Anterior cingulate cortex (tissue), 58 donors: ENCODE measurements at regions not wholly inside any gene's neighbourhood (a gene's known extent, or its start where the extent isn't known, plus 50 kb on each side); places are given as distances from the start of the nearest gene placed in this dataset.

Experiments used
- DNase-seq, 58 donors: peaks; one replicate each; lab custom pipeline; 2025; lab: John Stamatoyannopoulos, UW

DNA sequence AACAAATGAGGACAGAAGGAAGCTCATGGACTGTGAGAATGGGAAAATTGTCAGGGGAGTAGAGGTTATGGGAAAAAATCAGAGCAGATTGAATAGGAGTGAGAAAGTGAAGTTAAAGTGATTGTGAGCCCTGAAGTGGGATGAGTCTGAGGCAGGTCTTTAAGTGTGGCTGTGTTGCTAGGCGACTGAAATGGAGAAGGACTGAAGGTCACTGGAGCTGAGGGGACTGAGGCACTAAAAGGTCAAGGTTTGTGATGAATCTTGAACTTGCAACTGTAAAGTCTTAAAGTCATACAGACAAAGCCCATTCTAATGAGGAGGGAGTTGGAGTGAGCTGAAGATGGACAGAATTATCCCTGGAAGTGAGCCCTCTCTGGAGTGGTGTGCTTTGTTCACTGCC, 518.9 kb downstream of the TUSC7 start:
- DNase-seq: no peak

DNA sequence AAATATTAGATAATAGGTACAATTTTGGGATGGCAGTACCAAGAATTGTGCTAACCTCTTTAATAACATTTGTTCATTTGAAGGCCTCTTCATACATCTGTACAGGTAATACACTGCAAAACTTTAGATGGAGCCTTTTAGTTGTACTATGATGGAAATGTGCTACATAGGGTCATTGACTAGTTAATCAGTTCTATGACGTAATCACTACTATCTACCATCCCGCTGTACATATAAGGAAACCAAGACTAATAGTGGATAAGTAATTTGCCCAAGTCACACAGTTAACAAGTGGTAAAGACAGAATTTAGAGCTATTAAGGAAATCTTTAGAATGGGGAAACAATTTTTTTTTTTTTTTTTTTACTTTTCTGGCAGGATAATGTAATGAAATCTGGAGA, 521.3 kb downstream of the TUSC7 start:
- no peak for DNase-seq

DNA sequence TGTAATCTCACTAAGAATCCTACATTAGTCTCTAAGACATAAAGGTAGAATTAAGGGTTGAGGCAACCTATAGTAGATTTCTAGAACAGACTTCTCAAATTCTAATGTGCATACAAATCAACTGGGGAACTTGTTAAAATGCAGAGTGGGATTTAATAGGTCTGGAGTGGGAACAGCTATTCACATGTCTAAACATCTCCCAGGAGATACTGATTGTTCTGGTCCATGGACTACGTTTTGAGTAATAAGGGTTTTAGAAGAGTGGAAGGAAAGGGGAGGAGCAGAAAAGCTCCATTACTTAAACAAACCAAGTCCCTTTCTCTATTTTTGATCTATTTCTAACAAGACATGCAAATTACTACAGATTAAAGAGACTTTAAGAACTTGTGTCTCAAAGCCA, 524.8 kb downstream of the TUSC7 start:
- DNase-seq: peak in 1 of 58 donors; percentile 6

DNA sequence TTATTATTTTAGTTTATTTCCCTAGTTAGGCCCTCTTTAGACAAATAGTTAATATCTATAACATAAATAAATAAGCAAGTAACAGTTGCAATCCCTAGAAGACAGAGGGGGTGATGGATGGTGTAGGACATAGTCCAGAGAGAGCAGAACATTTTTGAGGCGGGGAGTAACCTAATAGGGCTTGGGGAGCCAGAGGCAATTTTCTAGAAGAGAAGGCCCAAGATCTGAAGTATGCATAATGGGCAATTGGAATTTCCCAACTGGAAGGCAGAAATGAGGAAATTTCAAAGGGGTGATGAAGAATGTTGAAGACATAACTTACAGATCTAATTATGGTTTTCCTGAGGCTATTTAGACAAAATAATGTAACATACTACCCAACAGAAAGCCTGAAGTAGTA, 525.7 kb downstream of the TUSC7 start:
- no peak for DNase-seq

DNA sequence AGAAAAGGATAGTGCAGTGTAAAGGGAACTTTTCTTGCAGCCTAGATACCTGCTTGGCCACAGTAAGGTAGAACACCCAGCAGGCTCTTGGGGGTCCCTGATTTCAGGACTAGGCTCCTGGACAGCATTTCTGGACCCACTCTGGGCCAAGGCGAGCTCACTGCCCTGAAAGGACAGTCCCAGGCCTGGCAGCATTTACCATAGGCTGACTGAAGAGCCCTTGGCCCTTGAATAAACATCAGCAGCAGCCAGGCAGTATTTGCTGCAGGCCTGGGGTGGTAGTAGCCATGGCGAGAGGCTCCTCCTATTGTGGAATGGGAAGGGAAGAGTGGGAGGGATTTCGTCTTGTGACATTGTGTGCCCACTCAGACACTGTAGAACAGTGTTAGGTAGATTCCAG, 529.2 kb downstream of the TUSC7 start:
- no peak for DNase-seq

DNA sequence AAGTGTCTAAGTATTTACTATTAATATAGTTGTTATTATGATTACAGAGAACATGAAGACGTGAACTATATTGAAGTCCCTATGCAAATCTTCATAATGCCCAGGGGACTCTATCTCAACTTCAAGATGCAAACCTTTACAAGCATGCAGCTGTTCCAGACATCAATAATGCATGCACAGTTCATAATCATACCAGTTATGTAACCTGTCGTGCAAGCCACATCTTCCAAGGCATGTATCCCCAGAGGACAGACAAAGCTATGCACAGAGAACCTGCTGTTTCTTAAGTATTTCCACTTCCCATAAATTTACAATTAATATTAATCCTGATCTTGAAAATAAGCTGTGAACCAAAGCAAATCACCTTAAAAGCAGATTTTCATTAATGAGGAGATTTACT, 534.1 kb downstream of the TUSC7 start:
- no peak for DNase-seq

DNA sequence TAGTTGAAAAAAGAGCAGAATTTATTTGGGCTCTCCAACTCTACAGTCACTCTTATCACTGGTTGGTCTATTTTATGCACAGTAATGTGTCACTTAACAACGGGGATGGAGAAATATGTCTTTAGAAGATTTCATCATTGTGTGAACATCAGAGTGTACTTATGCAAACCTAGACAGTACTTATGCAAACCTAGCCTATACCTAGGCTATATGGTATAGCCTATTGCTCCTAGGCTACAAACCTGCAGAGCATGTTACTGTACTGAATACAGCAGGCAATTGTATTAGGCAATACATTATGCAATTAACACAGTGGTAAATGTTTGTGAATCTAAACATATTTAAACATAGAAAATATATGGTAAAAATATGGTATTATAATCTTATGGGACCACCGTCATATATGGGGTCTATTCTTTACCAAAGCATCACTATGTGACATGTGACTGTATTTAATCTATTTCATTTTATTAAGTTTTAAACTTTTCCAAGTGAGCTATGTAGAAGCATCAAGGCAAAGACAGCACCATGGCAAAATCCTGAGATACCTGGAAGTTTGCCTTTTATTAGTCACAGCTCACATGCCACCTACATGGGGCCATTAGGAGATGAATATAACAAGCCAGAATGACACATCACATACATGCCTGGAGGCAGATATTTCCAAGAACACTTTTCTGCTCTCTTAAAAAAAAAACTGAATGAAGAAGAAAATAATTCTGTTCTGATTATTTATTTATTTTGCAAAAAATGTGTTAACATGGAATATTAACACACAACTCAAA, 537.4 kb downstream of the TUSC7 start:
- no peak for DNase-seq

DNA sequence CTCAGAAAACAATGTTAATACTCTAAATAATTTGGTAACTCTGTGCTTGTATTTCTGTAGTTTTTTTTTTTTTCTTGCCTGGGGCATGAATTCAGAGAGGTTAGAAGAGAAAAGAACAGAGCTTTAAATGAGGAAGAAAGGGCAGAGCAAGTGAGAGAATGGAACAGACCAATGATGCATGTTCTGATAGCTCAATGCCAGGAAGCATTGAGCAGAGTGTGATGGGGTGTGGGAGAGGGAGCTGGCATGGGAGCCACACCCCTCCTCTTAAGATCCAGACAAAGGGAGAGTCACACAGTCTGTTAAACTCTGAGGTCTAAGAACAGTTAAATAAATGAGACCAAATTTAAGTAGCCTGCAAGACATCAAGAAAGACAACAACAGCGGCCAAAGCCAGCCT, 538.6 kb downstream of the TUSC7 start:
- no peak for DNase-seq

DNA sequence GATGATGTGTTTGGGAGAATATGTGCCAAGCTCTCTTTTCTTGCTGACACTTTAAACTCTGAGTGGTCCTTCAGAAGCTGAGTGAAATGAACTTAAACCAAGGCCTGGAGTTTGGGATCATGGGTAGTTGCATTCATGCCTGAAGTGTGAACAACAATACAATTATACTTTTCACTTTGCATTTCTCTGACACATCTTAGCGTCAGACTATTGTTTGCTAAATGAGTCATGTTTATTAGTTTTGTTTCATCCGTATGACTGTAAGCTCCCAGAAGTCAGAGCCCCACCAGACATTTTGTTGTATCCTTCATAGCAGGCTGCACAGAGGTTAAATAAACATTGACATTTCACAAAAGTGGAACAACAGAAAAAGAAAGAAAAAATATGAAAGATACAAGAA, 542.6 kb downstream of the TUSC7 start:
- DNase-seq: no peak

DNA sequence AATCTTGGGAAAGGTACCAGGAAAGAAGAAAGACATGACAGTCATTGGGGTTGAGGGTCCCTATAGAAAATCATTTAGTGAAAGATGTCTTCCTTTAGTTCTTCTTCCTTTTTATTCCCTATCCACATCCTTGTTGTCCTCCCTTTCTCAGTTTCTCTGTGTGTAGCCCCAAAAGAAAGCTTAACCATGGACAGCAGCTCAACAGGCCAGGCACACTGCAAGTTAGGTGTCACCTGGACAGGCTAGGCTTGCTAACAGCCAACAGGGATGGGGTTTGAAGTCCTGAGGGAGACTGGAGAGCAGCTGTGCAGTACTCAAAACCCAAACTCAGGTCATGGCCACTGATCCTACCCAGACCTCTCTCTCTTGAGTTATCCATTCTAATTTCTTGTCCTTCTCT, 543.1 kb downstream of the TUSC7 start:
- no peak for DNase-seq

DNA sequence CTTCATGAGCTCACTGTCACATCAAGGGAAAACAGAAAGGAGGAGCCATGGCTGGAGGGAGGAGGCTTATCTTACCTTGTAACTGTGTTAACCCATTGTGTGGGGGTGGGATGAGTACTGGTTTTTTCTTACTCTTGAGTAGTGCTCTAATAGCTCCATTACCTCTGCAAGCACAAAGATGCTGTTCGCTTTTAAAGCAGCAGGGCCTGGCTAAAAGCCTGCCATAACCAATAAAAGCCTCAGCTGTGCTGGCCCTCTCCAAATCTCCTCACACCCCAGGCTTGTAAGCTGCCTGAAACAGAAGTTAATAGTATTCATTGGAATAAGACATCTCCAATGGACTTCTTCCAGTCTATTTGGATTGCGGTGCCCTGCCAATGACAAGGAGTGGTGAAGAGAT, 544.1 kb downstream of the TUSC7 start:
- no peak for DNase-seq

DNA sequence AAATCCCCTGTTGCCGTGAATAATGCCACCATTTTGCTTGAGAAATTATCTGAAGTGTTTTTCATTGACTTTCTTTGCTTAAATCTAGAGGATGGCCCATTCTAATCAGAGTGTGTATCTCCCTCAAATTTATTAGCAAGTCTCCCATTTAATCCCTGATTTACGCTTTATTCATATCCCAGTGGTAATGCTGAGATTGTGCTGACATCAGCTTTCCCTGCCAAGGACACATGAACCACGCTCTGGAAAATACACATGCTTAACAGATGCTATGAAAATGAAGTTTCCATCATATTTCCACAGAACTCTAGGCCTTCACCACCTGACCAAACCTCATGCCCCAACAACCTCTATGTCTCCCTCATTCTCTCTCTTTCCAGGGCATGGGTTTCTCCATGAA, 545.4 kb downstream of the TUSC7 start:
- DNase-seq: no peak

DNA sequence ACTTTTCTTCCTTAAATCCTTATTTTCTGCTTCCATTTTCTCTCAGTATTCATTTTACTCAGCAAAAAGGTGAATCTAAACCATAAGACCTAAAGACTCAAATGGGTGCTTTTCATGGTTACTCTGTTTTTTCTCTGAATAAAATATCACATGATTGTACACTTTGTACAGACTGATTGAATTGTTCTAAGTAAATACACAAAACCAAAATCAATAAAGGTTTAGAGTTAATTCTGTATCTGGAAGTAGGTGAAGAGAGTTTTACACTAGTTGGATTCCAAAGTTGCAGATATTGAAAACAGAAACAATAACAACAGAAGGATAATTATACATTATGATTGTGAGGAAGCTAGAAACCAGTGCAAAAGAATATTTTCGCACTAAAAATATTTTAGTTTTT, 546.2 kb downstream of the TUSC7 start:
- no peak for DNase-seq

DNA sequence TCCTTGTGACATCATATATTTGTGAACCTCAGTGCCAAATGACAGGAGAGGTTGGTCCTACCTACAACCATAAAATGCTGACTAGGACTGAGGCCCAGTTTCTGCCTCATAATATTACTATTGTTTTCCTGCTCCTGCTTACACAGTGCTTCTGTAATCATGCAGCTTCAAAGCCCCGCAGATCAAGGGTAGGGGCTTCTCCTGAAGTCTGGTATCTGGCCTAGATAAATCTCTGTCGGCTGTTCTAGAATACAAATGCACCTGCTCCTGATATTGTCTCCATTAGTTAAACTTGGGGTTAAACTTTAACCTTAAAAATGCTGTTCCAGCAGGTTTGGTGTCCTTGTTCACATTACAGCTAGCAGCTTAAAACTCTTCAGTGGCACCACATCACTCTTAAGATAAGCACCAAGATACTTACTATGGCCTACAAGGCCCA, 552.4 kb downstream of the TUSC7 start:
- no peak for DNase-seq

DNA sequence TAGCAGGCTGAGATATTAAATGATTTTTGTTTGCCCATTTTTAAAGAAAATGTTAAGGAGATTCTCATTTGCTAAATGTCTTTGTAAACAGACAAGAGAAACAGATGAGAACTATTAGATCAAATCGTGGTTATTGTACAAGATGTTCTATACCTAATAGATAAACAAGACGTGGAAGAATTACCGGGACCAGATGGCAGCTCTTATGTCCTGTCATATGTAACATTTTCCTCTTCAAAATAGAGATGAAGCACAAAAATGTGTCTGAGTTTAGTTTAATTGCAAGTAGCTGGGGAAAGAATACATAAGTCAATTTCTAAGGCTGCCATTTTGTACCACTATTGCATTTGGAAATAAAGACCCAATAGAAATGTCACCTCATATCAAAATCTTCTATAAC, 553.7 kb downstream of the TUSC7 start:
- DNase-seq: no peak

DNA sequence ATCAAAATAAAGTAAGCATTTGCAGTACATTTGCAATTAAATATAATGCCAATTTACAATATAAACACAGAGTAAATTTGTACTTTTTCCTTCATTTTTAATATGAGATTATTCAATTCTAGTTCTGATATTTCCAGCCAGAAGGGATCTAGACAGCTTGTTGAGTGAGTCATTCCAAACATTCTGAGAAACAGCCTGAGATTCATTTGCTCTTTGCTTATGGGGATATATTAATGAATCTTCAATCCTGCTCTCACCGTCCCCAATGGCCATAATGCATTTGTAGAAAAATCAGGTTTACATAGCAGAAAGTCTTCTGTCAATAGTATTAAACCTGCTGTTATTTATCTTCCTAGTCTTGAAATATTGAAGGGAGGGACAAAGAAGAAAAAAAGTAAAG, 554.2 kb downstream of the TUSC7 start:
- no peak for DNase-seq

DNA sequence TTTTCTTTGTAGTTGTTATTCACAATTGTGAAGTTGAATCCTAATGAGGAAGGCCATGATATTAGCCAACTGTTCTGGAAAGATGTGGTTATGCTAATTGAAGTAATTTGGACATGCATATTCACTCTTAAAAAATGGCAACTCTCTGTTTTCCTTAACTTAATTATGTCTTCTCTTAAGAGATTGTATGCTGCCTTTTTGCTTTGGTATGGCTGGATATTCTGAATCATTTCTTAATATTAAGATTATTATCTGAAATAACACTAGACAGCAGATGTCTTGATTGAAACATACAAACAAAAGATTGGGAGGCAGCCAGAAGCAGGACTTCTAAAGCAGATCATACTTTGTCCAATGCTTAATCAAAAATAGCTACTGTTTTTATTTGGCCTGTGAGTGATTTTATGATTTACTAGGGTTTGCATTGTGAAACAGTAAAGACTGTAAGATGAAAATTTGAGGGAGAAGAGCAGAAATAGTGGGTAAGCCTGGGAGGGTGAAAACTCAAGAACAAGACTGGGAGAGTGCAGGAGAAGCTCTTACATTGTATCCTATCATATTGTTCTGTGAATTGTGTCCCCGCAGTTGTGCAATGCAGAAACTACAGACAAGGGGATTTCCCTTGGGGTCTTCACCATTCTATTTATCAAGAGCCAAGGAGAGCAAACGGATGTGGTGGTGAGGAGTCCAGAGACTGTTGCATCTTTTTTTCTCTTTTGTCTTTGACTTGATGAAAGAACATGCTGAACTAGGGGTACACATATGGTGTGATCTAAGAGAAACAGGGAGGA, 554.8 kb downstream of the TUSC7 start:
- no peak for DNase-seq

DNA sequence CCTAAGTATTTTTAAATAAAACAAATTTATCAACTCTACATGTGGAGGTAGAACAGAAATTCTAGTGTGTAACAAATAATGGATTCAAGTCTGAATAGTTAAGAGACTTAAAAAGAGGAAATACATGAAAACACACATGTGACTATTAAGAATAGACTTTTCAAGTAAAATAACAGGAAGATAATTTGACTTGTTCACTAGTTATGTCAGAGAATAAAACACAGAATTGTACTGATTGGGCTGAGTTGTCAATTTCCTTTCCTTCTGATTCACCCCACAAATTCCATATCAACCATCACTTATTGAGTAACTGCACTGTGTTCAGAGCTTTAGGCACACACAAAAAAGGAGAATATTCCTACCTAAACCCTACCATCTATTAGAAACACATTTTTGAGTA, 557.2 kb downstream of the TUSC7 start:
- DNase-seq: no peak

DNA sequence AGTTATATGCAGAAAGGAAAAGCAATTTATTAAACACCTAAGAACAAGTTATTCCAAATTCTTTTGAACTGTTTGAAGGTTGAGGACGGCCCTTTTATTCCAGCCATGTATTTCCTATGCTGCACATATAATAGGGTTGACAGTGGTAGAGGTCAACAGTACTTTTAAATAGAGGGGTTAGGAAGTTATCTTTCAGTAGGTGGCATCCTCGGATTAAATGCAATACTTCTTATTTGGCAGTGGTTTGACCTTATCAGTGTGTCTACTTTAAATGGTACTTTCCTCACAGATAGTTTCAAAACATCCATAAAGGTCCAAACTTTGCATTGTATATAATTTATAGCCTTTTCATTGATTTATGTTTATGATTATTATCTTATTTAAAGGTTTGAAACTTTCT, 558.7 kb downstream of the TUSC7 start:
- no peak for DNase-seq

DNA sequence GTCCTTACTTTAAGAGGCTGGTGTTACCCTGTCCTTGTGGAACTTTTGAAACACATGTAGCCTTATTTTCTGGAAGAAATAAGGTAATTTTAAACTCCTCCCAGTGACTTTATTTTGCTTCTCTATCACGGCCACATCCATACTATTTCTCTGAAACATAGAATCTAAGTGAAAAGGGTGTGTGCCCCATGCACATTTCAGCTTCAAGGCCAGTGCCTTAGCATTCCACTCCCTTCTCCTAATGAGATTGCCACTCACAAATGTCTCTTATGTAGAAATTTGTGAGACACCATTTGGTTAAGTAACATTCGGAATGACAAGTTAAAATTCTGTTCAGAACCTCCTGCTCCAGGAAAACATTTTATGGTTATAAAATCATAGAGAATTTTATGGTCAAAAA, 562.7 kb downstream of the TUSC7 start:
- no peak for DNase-seq

DNA sequence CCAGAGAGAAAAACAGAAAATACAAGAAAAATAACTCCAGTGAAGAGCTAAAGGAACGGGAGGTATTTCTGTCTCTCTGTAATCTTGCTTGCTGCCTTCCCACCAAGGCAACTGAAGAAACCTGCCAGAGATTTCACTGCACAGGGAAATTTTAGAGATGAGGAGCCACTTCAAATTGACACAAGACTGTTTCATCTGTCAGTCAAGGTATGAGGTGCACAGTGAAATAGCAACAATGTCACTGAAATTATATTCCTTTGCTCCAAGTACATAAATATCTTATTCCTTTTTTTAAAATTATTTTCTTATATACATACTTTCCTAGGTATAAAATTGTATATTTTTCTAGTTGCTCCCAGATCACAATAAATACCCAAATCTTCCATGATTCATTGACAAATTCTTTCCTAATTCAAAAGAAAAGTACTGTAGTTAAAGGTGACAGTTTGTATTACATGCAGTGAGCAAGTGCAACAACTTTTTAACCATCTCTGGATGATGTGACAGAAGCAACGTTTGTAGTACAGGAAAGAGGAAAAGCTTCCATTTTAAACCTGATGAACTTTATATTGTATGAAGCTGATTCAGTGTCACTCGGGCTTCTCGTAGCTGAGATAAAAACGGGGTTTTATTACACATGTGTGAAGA, 563.4 kb downstream of the TUSC7 start:
- no peak for DNase-seq

DNA sequence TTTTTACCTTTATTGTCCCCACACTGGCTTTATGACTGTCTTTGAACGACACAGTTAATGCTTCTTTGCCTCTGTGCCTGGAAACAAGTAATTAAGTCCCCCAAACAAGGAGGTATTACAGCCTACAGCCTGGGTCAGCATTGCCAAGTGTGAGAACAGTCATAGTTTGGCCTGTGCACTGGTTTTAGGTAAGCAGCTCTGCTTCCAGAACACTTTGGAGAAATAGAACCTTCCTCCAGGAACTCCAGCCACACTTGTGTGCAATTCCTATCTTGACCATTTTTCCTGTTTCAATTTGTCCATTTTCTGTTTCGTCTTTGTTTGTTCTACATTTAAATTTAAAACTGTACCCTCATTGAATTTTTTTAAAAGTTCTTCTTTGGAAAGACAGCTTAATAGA, 568.2 kb downstream of the TUSC7 start:
- peak in 2 of 58 donors; percentile 10 for DNase-seq
